ENCODE measurements at regions not wholly inside any gene's neighbourhood (a gene's known extent, or its start where the extent isn't known, plus 50 kb on each side); places are given as distances from the start of the nearest gene placed in this dataset.

DNA sequence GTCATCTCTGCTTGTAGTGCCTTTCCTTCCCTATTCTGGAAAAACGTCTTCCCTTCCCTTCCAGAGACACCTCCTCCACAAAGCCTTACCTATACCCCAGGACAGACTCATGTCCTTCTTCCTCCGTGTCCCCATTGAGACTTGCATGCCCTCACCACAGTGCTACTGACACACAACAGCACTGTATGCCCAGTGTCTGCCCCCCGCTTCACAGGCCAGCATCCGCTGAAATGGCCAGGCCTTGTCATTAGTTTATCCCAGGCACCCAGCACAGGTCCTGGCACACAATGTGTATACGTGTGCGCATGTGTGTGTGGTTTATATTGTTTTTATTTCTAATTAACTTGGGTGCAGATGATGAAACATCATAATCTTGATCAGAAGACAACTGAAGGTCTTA lies 130.1 kb upstream of the CCL2 start (continued):
- TF ChIP-seq, protein P1, sequence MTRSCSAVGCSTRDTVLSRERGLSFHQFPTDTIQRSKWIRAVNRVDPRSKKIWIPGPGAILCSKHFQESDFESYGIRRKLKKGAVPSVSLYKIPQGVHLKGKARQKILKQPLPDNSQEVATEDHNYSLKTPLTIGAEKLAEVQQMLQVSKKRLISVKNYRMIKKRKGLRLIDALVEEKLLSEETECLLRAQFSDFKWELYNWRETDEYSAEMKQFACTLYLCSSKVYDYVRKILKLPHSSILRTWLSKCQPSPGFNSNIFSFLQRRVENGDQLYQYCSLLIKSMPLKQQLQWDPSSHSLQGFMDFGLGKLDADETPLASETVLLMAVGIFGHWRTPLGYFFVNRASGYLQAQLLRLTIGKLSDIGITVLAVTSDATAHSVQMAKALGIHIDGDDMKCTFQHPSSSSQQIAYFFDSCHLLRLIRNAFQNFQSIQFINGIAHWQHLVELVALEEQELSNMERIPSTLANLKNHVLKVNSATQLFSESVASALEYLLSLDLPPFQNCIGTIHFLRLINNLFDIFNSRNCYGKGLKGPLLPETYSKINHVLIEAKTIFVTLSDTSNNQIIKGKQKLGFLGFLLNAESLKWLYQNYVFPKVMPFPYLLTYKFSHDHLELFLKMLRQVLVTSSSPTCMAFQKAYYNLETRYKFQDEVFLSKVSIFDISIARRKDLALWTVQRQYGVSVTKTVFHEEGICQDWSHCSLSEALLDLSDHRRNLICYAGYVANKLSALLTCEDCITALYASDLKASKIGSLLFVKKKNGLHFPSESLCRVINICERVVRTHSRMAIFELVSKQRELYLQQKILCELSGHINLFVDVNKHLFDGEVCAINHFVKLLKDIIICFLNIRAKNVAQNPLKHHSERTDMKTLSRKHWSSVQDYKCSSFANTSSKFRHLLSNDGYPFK (CRISPR knock-in tag; IDR thresholded peaks at IDR 0.05; ENCODE audit: borderline replicate concordance): no peak
- TF ChIP-seq ZSCAN29 (CRISPR knock-in tag; conservative IDR thresholded peaks at IDR 0.05): no peak

DNA sequence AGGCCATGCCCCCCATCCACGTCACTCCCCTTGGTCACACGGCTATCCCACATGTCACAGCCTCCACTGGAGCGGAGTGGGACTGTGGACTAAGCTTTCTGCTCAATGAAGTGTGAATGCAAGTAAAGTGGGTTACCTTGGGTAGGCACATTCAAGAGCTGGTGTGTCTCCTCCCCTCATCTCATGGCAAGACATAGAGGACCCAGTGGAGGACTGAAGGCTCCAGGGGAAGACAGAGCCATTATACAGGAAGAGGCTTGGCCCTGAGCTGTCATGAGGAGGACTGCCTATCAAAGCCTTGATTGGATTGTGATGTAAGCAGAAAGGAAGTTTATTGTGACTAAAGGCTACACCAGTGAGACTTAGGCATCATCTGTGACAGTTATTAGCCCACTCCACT lies 129.2 kb upstream of the CCL2 start:
- no TSS peak for BruUV-seq (replicated peaks)
- Histone ChIP-seq H3K27ac (ENCODE audit: extremely low read length, insufficient read depth, low read length) (no peak overlapping the region), H3K79me2 (ENCODE audit: insufficient read depth, low read length) (no peaks in the 10 kb centered on the region), H2AFZ (ENCODE audit: low read length) (no peak overlapping the region), H3K4me3 (replicated peaks in 1 of 3; ENCODE audit: insufficient read depth in 1 of 3, low read depth in 2 of 3, low read length in 3 of 3) (no peak overlapping the region), H3K36me3 (replicated peaks in 1 of 2; ENCODE audit: control insufficient read depth in 1 of 2, insufficient read depth in 2 of 2, low read length in 2 of 2) (no peaks in the 10 kb centered on the region), H3K9me3 (ENCODE audit: low read length) (no peaks in the 10 kb centered on the region), H3K4me1 (ENCODE audit: insufficient read depth, low read length) (no peaks in the 10 kb centered on the region), H3K4me2 (ENCODE audit: low read depth, low read length) (no peak overlapping the region), H3K27me3 (ENCODE audit: control insufficient read depth in 1 of 2, insufficient read depth in 2 of 2, low read length in 2 of 2) (no peaks in the 10 kb centered on the region; a peak in 1 of 5 replicates), H3K9ac (ENCODE audit: insufficient read depth, low read depth, low read length) (no peak overlapping the region), H4K20me1 (ENCODE audit: insufficient read depth, low read length) (no peaks in the 10 kb centered on the region)
- FAIRE-seq: no peak
- POLR2A ChIA-PET: no interaction called here
- in situ Hi-C loops (cut with HindIII; ENCODE audit: extremely low pct_ligation_motif_present, low pct_unique_long_range_greater_than_20kb): no loop called here
- TF ChIP-seq MAZ (IDR thresholded peaks at IDR 0.05; ENCODE audit: borderline replicate concordance, low read depth, low read length) (no peak), MAZ (CRISPR knock-in tag; IDR thresholded peaks at IDR 0.05; ENCODE audit: low read depth) (no peak), ZNF713 (CRISPR knock-in tag; IDR thresholded peaks at IDR 0.05) (no peak), ZNF615 (CRISPR knock-in tag; IDR thresholded peaks at IDR 0.05; ENCODE audit: borderline replicate concordance) (no peak), SPEN (CRISPR knock-in tag; IDR thresholded peaks at IDR 0.05; ENCODE audit: low read depth) (no peak)
- TF ChIP-seq, protein P2, sequence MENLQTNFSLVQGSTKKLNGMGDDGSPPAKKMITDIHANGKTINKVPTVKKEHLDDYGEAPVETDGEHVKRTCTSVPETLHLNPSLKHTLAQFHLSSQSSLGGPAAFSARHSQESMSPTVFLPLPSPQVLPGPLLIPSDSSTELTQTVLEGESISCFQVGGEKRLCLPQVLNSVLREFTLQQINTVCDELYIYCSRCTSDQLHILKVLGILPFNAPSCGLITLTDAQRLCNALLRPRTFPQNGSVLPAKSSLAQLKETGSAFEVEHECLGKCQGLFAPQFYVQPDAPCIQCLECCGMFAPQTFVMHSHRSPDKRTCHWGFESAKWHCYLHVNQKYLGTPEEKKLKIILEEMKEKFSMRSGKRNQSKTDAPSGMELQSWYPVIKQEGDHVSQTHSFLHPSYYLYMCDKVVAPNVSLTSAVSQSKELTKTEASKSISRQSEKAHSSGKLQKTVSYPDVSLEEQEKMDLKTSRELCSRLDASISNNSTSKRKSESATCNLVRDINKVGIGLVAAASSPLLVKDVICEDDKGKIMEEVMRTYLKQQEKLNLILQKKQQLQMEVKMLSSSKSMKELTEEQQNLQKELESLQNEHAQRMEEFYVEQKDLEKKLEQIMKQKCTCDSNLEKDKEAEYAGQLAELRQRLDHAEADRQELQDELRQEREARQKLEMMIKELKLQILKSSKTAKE (CRISPR knock-in tag; IDR thresholded peaks at IDR 0.05; ENCODE audit: borderline replicate concordance): no peak
- TF ChIP-seq, protein P3, sequence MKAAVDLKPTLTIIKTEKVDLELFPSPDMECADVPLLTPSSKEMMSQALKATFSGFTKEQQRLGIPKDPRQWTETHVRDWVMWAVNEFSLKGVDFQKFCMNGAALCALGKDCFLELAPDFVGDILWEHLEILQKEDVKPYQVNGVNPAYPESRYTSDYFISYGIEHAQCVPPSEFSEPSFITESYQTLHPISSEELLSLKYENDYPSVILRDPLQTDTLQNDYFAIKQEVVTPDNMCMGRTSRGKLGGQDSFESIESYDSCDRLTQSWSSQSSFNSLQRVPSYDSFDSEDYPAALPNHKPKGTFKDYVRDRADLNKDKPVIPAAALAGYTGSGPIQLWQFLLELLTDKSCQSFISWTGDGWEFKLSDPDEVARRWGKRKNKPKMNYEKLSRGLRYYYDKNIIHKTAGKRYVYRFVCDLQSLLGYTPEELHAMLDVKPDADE (CRISPR knock-in tag; IDR thresholded peaks at IDR 0.05): no peak
- TF ChIP-seq, protein P4, sequence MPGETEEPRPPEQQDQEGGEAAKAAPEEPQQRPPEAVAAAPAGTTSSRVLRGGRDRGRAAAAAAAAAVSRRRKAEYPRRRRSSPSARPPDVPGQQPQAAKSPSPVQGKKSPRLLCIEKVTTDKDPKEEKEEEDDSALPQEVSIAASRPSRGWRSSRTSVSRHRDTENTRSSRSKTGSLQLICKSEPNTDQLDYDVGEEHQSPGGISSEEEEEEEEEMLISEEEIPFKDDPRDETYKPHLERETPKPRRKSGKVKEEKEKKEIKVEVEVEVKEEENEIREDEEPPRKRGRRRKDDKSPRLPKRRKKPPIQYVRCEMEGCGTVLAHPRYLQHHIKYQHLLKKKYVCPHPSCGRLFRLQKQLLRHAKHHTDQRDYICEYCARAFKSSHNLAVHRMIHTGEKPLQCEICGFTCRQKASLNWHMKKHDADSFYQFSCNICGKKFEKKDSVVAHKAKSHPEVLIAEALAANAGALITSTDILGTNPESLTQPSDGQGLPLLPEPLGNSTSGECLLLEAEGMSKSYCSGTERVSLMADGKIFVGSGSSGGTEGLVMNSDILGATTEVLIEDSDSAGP (CRISPR knock-in tag; IDR thresholded peaks at IDR 0.05; ENCODE audit: borderline replicate concordance): no peak
- ATAC-seq: no peak
- DNase-seq (ENCODE audit: low spot score): no peak
- CTCF ChIA-PET (ENCODE audit: low intra/inter-chr PET ratio, low total read pairs): no interaction called here
- WGBS (ENCODE audit: low lambda C conversion rate): no CpG with 5 or more reads among the region's 3 CpGs
- intact Hi-C loops (cut with micrococcal nuclease; ENCODE audit: unreplicated experiment): no loop called here

Measured in HepG2 (cell line).